HK-2 (cell line): ENCODE measurements at regions not wholly inside any gene's neighbourhood (a gene's known extent, or its start where the extent isn't known, plus 50 kb on each side); places are given as distances from the start of the nearest gene placed in this dataset.
"Not testable (repeated sequence)": the region's sequence is repeated elsewhere in the genome, so short reads cannot be mapped to it uniquely, and the experiment has no call there.

Experiments used
- DNase-seq: peaks from one replicate; pipeline ENCODE4 v3.0.0-alpha.2; 2018; ENCODE audit not compliant: unreplicated experiment

GRCh38 chr9:71273613-71274012 is 152.2 kb upstream of the TRPM3 start:
- no peak for DNase-seq

GRCh38 chr9:71271602-71272001 is 150.2 kb upstream of the TRPM3 start:
- DNase-seq = no peak

GRCh38 chr9:71270554-71270953 is 149.1 kb upstream of the TRPM3 start:
- no peak for DNase-seq

GRCh38 chr9:71269859-71270258 is 148.4 kb upstream of the TRPM3 start:
- DNase-seq = no peak

GRCh38 chr9:71268871-71269635 is 147.6 kb upstream of the TRPM3 start:
- no peak for DNase-seq

GRCh38 chr9:71263451-71263850 is 142.0 kb upstream of the TRPM3 start:
- DNase-seq = no peak

- DNase-seq = not testable (repeated sequence)
Observed at GRCh38 chr9:71260419-71260818, 139.0 kb upstream of the TRPM3 start.

GRCh38 chr9:71254592-71255277 is 133.3 kb upstream of the TRPM3 start:
- DNase-seq = no peak

GRCh38 chr9:71253011-71253410 is 131.6 kb upstream of the TRPM3 start:
- no peak for DNase-seq

GRCh38 chr9:71250581-71250980 is 129.2 kb upstream of the TRPM3 start:
- no peak for DNase-seq

- no peak for DNase-seq
Observed at GRCh38 chr9:71249729-71250317, 128.4 kb upstream of the TRPM3 start.

GRCh38 chr9:71245651-71246050 is 124.2 kb upstream of the TRPM3 start:
- DNase-seq = no peak

- no peak for DNase-seq
Observed at GRCh38 chr9:71243951-71244350, 122.5 kb upstream of the TRPM3 start.

GRCh38 chr9:71242081-71242480 is 120.7 kb upstream of the TRPM3 start:
- no peak for DNase-seq

- no peak for DNase-seq
Observed at GRCh38 chr9:71237051-71237450, 115.6 kb upstream of the TRPM3 start.

GRCh38 chr9:71233646-71234045 is 112.2 kb upstream of the TRPM3 start:
- no peak for DNase-seq

GRCh38 chr9:71223953-71224538 is 102.6 kb upstream of the TRPM3 start:
- no peak for DNase-seq

GRCh38 chr9:71218774-71219173 is 97.4 kb upstream of the TRPM3 start:
- DNase-seq = no peak

- DNase-seq = no peak
Observed at GRCh38 chr9:71213633-71214032, 92.2 kb upstream of the TRPM3 start.

- no peak for DNase-seq
Observed at GRCh38 chr9:71210326-71210725, 88.9 kb upstream of the TRPM3 start.

GRCh38 chr9:71209890-71210289 is 88.5 kb upstream of the TRPM3 start:
- DNase-seq = no peak

- DNase-seq = no peak
Observed at GRCh38 chr9:71202931-71203330, 81.5 kb upstream of the TRPM3 start.

- DNase-seq = no peak
Observed at GRCh38 chr9:71191708-71192107, 70.3 kb upstream of the TRPM3 start.
